T-helper 22 cell (primary cell): ENCODE measurements at regions not wholly inside any gene's neighbourhood (a gene's known extent, or its start where the extent isn't known, plus 50 kb on each side); places are given as distances from the start of the nearest gene placed in this dataset.
"Not testable (repeated sequence)": the region's sequence is repeated elsewhere in the genome, so short reads cannot be mapped to it uniquely, and the experiment has no call there.

ENCODE experiments used
- DNase-seq: peaks from one replicate; pipeline ENCODE4 v3.0.0-alpha.2; 2020; ENCODE audit warnings: low read depth

- no peak for DNase-seq
Observed at GRCh38 chr11:112310848-112311247, 50.2 kb upstream of the PLET1 start.

GRCh38 chr11:112315057-112315720 is 54.5 kb upstream of the PLET1 start:
- no peak for DNase-seq

- no peak for DNase-seq
Observed at GRCh38 chr11:112315861-112316739, 55.4 kb upstream of the PLET1 start.

GRCh38 chr11:112316971-112317370 is 56.3 kb upstream of the PLET1 start:
- DNase-seq, result no peak

GRCh38 chr11:112318184-112318591 is 57.5 kb upstream of the PLET1 start:
- no peak for DNase-seq

GRCh38 chr11:112318661-112319060 is 58.0 kb upstream of the PLET1 start:
- DNase-seq, result no peak

GRCh38 chr11:112320668-112321067 is 60.0 kb upstream of the PLET1 start:
- DNase-seq, result no peak

GRCh38 chr11:112321501-112322172 is 61.0 kb upstream of the PLET1 start:
- no peak for DNase-seq

GRCh38 chr11:112322173-112322790 is 61.6 kb upstream of the PLET1 start:
- no peak for DNase-seq

- no peak for DNase-seq
Observed at GRCh38 chr11:112334381-112334780, 73.7 kb upstream of the PLET1 start.

GRCh38 chr11:112336356-112336886 is 75.8 kb upstream of the PLET1 start:
- no peak for DNase-seq

- no peak for DNase-seq
Observed at GRCh38 chr11:112339566-112339965, 78.9 kb upstream of the PLET1 start.

GRCh38 chr11:112343368-112344039 is 82.8 kb upstream of the PLET1 start:
- DNase-seq, result no peak

GRCh38 chr11:112344040-112344413 is 83.4 kb upstream of the PLET1 start:
- no peak for DNase-seq

- DNase-seq, result no peak
Observed at GRCh38 chr11:112345166-112345565, 84.5 kb upstream of the PLET1 start.

- DNase-seq, result no peak
Observed at GRCh38 chr11:112345706-112346105, 85.0 kb upstream of the PLET1 start.

GRCh38 chr11:112346586-112346985 is 85.9 kb upstream of the PLET1 start:
- no peak for DNase-seq

GRCh38 chr11:112348480-112349029 is 87.9 kb upstream of the PLET1 start:
- no peak for DNase-seq

- DNase-seq, result not testable (repeated sequence)
Observed at GRCh38 chr11:112351423-112351822, 90.8 kb upstream of the PLET1 start.

- no peak for DNase-seq
Observed at GRCh38 chr11:112352907-112353306, 92.2 kb upstream of the PLET1 start.

GRCh38 chr11:112354364-112354763 is 93.7 kb upstream of the PLET1 start:
- no peak for DNase-seq
